Fibroblast of skin of back (primary cell): ENCODE measurements at regions not wholly inside any gene's neighbourhood (a gene's known extent, or its start where the extent isn't known, plus 50 kb on each side); places are given as distances from the start of the nearest gene placed in this dataset.

Source experiments
- DNase-seq: peaks from one replicate; pipeline ENCODE4 v3.0.0-alpha.2; 2013

DNA sequence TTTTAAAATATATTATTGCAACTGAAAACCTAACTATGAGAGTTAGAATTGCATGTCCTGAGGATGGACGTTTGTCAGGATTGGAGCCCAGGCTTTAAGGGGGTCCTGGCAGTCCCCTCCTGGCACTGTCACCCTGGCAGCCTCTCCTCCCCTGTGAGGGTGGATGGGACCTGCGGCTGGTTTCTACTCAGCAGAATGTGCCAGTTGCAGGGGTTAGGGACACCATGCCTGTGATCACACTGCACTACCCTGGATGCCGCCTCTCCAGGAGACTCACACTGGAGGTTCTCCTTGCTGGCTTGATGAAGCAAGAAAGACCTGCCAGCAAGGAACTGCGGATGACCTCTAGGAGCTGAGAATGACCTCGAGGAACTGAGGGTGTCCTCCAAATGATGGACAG is 356.7 kb upstream of the MYT1L start:
- no peak for DNase-seq

DNA sequence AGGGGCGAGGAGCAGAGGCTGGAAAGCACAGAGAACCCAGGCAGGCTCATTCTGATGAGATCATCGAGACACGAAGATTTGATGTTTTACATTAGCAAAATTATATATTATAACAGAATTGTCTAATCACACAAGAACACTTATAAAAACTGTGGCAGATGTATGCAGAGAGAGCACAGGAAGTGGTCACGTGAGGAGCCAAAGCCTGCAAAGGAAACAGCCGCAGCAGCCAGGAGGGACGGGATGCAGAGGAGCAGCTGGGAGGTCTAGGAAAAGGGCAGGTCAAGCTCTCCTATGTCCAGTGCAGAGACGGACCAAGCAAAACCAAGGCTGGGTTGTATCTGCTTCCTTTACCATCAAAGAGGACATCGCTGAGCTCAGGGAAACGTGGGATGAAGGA is 355.1 kb upstream of the MYT1L start:
- DNase-seq: no peak

DNA sequence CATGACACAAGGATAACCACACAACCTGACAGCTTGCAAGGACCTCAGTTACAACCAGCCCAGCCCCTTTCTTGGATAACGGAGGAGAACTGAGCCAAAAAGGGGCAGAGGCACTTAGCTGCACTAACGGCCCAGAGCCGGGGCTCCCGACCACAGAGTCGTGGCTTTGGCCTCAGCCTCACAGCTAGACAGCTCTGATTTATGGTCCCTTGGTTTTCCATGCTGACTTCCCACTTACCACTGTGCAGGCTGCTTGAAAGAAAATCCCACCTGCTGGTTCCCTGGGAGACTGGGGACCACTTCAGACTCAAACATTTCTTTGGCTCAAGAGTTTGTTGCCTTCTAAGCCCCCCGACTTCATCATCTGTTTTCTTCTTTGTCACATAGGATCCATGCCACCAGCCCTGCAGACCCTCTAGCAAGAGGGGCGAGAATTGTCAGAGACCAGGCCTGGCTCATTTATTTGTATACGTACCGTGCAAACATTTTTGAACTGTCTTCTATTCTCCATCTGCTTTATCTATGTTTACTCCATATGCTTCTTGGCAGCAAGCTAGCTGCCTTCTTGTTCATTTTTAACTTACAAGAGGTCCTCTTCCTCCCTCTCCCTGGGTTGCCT is 352.6 kb upstream of the MYT1L start:
- no peak for DNase-seq

DNA sequence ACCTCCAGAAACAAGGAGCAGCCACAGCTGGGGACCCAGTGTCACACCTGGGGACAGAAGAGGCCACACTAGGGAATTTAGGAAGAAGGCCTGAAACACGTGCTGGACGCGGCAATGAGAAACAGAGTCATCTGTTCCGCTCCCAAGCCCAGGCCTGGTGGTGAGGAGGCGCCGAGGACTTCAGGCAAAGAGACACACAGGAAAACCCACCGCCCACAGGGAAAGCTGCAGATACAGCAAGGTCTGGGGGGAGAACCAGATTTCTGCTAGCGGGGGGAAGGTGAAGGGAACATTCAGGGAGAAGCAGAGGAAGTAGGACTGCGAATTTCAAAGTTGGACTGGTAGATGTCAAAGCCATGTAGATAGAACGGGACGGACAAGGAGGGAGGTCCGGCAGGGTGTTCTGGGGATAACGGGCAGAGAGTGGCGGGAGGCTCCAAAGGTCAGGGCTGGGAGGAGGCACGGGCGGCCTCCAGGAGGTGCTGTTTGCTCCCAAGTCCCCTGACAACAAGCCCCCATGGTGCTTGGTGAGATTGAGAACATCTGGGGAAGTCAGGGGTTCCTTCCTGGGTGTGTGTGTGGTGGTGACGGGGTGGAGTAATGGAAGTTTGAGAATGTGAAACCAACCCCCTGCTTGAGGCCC is 351.7 kb upstream of the MYT1L start:
- no peak for DNase-seq

DNA sequence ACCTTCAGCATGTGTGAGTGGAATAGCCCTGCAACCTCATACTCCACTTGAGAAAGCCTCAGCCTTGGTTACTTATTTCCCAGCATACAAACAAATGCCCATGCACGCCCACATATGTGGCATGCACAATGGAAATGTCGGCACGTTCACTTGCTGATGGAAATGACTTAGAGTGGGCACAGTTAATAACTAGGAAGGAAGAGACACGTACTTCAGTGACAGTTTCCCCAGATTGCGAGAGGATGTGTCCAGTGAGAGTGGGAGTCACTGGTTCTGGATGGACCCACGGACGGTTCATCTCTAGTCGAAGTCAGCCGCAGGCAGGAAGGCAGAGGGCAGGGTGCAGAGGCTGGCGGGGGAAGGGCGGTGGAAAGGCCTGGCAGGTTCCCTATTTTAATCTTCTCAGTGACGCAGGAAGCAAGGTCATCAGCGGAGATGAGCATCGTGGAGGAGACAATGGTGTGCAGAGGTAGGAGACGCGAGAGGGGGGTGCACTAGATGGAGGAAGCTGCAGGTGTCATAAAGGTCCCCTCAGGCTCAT is 350.7 kb upstream of the MYT1L start:
- no peak for DNase-seq

DNA sequence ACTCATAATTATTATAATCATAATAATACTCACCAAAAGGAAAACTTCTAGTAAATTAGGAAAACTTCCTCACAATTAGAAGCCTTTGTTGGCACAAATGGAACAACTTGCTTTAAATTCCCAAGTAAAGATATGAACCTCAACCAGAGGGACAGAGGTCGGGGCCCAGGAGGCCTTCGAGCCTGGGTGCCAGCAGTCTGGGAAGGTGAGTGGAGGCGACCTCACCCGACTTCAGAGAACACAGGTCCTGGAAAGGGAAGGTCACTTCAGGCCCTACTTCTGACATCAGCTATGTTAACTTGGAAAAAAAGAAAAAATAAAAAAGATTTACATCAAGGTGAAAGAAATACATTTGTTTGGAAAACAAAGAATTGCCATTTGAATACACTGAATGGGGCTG is 350.0 kb upstream of the MYT1L start:
- DNase-seq: no peak

DNA sequence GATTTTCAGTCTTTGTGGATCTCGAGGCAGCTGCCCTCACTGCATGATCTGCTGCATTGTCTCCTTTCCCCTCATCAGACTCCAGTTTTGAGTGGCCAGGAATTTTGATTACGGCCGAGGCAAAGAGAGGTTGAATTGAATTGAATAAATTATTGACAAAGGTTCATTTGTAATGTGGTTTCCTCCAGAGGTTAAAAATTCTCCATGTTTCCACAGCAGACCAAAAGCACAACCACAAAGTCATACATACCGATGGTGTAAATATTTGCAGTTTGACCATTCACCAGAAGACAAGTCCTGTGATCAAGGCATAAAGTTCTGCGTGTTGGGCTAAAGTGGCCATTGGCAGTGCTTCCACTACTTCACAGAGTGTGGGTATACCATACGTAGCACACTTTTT is 343.8 kb upstream of the MYT1L start:
- DNase-seq: no peak

DNA sequence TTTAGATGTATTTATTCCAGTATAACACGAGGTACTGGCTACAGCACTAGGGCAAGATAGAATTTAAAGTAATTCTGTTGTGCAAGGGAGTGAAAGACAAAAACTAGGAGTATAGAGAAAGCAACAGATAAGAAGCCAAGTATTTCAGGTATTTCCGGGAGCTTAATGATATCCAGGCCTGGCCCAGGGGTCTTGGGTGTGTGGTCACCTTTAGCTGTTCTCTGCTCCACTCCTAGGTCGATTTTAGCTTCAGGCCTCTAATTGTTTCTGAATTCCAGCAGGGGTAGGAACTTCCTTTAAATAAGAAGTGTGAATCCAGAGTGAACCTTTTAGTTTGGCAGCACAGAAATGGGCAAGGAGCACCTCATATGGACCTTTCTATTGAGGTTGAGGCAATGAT is 342.3 kb upstream of the MYT1L start:
- no peak for DNase-seq

DNA sequence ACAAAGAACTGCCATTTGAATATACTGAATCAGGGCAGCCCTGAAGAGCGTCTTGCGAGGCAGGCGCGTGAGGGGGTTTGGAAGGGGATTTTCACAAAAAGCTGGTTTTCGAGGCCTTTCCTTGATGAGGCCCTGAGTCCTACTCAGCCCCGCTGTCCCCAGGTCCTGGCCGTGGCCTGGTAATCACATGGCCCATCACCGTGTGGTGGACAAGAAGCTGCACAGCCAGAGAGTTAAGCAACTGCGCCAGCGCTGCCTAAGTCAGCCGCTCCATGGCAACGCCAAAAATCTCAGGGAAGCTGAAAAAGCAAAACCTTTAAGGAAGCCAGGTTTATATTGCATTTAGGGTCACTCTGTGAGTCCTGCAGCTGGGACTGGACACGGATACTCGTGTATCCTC is 341.2 kb upstream of the MYT1L start:
- no peak for DNase-seq

DNA sequence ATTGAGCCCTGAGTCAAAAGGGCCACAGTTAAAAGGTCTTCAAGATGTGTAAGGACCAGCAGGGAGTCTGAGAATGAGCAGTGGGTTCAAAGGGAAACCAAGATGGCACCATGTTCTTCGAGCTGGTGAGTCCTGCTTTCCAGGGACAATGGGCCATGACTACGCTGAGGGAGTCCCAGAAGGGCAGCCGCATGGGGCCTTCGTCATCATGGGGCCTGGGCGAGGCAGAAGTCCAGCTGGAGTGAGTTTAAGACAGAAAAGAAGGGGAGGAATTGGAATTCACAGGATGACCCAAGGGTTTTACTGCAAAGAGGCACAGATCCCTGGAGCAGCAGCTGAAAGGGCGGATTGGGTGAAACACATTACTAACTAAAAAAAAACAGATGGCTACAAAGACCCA is 340.8 kb upstream of the MYT1L start:
- DNase-seq: no peak

DNA sequence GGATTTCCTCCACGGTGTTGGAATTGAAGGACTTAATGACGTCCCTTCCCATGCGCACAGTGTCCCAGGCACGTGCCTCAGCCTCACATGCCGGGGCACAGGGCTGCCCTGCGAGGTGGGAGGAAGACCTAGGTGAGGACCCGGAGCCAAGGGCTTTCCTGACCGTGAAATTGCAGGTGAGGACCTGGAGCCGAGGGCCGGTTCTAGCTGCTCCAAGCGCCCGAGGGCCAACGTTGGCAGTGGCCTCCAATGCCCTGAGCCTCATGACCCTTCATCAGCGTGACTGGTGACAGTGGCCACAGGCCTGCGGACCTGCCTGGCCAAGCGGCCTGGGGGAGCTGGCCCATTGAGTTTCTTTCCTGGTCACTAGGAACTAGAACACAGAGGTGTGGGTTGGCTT is 338.2 kb upstream of the MYT1L start:
- DNase-seq: no peak

DNA sequence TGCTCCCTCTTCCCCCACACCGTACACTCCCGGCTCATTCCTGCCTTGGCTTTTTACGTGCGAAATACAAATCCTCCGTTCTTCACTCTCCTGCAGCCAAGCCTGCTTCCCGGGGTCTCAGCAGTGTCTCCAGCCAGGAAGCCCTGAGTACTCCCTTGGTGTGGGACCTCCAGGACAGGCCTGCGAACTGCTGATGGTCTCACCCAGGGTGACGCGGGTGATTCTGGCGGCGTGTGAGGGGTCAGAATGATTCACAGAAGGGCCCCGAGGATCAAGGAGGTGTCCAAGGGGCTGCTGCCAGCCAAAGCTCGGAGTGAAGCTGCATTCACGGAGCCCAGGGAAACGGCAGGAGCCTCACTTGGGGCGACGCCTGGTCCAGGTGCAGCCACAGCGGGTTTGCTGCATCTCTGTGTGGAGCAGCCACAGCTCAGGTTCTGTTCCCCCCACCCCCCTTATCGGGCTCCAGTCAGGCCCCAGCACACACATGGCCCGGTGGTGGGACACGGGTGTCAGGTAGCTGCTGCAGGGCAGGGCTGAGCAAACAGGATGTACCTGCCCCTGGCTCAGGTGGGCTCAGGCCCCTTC is 337.7 kb upstream of the MYT1L start:
- DNase-seq: no peak

DNA sequence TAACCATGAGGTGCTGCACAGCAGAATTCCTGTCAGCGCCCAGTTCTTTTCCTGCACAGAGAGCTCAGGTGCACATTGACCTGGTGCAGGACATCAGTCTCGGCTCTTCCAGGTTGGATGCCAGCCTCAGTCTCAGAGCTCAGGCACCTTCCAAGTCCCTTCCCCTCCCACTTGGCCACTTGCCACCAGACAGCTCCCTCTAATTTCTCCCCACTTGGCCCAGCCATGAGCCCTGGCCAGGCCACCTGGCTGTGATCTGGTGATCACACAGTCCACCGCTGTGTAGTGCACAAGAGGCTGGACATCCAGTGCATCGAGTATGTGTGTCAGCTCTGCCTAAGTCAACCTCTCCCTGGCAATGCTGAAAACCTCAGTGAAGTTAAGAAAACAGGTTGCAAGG is 336.6 kb upstream of the MYT1L start:
- DNase-seq: no peak

DNA sequence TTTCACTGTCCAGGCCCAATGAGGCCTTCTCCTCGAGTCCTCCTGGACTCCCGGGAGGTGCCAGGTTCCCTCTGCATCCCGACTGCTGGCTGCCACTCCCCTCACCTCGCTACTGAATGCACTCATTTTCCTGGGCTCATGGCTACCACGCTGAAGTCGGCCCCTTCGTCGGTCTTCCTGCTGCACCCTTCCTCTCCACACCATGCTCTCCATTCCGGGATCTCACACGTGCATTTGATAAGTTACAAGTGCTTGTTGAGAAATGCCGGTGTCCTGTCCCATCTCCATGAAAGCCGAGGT is 334.7 kb upstream of the MYT1L start:
- no peak for DNase-seq

DNA sequence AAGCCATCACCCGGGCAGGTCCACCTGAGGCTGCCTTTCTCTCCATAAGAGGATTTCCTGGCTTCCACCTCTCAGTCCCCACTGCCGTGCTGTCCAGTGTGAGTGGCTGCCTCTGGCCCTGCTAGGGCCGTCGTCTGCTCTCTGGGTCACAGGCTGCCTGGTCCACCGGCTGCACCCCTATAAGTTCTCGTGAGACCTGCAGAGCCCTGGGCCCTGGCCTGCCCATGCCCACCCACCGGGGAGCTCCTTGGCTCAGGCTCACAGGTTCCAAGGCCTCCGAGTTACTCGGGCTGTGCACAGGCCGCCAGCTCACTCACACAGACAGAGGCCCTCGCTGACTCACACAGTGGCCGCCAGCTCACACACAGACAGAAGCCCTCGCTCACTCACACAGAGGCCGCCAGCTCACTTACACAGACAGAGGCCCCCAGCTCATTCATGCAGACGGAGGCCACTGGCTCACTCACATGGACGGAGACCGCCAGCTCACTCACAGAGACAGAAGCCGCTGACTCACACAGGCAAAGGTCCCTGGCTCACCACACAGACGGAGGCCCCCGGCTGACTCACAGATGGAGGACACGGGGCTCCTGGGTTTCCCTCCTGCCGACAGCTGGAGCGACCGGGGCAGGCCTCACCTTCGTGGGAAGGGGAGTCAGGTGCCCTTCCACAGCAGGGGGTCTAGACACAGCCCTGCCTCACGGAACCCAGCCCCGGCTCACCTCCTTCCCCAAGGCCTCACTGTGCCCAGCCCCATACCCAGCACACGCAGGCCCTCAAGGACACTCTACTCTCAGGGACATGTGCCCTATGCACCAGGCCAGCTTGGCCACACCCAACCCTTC is 334.1 kb upstream of the MYT1L start:
- peak; percentile 66 for DNase-seq

DNA sequence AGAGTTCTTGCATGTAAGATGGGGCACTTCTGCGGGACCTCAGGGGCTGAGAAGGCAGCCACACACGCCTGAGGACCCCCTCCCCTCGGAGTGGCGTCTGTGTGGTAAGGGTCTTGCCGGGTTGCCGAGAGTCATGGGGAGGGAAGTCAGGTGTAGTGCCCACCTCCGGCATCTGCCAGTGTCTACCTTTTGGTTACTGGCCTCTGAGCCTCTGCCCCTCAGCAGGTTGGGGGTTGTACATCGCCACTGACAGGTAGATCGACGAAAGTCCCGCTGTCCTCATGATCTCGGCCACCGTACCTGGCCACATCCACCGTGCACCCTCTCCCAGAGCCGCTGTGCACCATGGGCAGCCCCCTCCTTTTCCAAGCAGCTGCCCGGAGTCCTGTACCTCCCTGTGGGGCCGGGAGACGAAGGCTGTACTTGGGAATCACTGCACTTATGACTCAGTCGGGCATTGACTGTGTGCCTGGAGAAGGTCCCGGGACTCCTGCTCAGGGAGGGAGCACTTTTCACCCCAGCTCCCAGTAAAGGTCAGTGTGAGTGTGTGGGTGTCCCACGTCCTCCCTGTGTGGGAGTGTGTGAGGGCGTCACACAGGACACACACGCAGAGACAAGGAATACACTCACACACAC is 332.4 kb upstream of the MYT1L start:
- no peak for DNase-seq

DNA sequence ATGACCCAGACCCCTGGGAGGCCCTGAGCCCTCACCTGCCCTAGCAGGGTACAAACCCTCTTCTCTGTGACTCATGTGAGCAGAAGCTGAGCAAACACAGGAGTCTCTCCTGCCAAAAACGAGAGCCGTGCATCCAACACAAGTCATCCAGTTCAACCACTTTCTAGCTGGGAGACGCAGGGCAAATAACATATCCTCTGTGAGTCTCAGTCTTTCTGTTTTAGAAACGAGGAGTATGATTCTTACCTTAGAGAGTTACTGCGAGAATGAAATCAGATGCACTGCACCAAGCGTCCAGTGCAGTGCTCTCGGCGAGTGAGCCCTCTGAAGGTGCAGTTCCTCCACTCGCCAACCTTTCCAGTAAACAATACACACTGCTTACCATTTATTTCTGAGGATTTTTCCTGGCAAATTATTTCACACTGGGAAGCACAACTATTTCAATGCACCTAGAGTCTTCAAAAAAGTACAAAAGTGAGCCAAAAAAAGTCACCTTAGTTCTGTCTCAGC is 331.8 kb upstream of the MYT1L start:
- DNase-seq: no peak

DNA sequence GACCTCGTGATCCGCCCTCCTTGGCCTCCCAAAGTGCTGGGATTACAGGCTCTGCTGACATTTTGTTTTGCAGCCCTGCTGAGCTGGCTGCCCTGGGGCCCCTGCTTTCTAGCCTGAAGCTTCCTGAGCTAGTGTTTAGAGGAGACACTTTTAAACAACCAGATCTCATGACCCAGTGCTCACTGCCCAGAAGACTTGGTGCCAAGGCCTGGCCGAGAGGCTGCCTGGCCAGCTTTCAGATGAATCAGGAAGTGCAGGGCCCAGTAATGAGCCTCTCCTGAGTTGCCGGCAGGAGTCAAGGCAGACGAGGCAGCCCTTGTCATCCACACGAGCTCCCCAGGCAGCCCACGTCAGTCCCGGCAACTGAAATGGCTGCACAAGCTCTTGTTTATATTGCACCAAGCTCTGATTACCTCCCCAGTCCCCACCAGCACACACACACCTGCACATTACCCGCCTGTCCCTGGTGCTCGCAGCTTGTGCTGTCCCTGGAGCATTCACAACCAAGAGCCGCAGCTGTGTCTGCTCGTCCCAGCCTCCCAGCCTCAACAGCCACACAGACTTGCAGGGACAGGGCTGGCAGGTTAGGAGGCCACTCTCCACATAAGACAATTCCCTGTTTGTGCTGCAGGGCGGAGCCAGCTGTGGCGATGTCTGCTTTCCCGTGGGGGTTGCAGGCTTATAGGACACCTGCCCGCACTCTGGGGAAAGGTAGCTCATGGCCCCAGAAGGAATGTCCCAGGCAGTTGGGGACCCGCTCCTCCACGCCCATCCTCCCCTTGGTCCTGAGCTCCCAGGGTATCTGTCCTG is 331.2 kb upstream of the MYT1L start:
- DNase-seq: no peak

DNA sequence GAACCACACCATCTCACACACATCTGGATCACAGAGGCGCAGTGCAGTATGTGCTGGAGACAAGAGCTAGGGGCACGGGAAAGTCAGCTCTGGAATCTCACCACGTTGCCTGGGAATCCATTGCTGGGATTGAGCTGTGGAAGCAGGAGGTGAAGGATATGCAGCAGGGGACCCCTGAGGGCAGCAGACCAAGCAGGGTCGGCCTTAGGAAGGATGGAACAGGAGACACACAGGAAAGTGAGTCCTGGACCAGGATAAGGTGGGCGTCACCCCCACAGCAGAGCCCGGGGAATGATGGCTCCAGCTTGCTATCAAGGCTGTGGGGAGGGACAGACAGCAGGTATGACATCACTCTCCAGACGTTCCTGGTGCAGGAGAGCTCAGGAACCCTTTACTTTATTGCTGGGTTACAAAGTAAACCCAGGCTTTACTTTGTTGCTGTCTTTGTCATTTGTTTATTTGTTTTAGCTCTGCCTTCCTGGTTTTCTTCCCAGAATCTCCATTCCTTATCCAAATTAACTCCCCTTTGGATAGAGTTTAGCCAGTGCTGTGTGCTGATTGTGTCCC is 329.8 kb upstream of the MYT1L start:
- no peak for DNase-seq

DNA sequence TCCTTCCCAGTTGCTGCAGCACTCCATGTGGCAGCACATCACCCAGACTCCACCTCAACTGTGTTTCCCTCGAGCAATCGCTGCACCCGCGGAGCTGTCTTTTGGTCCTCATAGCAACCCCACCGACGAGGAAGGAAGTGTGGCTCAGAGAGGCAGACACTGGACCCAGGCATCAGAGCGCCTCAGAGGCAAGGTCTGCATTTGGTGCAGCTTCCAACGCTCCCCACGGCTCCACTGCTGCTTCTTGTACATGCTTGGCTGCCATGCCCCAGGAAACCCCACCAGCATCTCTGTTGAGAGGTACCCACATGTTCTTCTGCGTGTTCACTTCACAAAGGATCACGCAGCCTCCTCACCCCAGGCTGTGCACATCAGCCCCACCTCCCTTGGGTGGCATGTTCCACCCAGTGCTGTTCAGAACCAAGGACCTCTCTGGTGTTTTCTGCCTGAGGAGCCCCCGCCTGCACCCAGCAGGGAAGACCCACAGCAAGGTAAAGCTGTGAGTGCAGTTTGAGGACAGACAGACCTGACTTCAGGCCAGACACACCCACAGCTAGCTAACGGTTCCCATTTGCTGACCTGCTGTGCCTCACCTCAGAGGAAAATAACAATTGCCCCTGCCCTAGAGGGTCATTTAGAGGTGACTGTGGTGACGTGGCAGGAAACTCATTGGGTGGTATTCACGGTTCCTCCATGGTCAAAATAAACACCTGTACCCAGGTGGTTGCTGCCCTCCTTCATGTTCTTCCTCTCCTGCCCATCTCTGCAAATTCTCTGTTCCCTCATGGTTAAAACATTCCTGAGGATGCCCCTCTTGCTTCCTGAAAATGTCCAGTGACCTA is 326.3 kb upstream of the MYT1L start:
- DNase-seq: no peak
